ENCODE measurements at regions not wholly inside any gene's neighbourhood (a gene's known extent, or its start where the extent isn't known, plus 50 kb on each side); places are given as distances from the start of the nearest gene placed in this dataset.
A peak's percentile ranks its signal among the peaks of the same experiment; 100 is the strongest.
"Not testable (repeated sequence)": the region's sequence is repeated elsewhere in the genome, so short reads cannot be mapped to it uniquely, and the experiment has no call there.

GRCh38 chr9:111276431-111277128, 53.4 kb downstream of the OR2K2 start:
- H3K4me3 Mint-ChIP-seq = no peak overlapping the region
- no peaks in the 10 kb centered on the region for H3K9me3 Mint-ChIP-seq
- no peaks in the 10 kb centered on the region for H3K36me3 Mint-ChIP-seq (ENCODE audit: low read depth)
- peaks cover 6% of the 10 kb centered on the region for H3K4me1 Mint-ChIP-seq (ENCODE audit: low read depth)
- no peak for TF ChIP-seq CTCF (IDR thresholded peaks at IDR 0.05)
- DNase-seq = no peak
- no peaks in the 10 kb centered on the region; the same call in 1 of the 2 replicates for H3K27me3 Mint-ChIP-seq (ENCODE audit: insufficient read depth)
- no peak overlapping the region for H3K27ac Mint-ChIP-seq

DNA sequence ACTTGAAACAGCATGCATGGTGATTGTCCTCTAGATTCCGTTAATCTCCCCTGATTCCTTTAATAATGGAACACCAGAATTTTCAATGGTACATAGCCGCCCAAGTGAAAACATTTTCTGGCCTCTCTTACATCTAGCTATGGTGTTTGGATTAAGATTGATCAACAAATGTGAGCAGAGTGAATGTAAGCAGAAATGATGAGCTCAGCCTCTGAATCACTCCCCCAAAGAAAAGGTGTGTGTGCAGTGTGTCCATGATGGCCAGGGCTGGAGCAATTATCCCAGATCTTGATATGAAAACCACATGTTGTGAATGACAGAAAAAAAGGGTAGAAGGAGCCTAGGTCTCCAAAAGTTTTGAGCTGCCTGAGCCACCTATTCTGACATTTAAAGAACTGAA, 55.3 kb downstream of the OR2K2 start:
- TF ChIP-seq CTCF (IDR thresholded peaks at IDR 0.05) = no peak
- Mint-ChIP-seq H3K36me3 (ENCODE audit: low read depth) (no peaks in the 10 kb centered on the region), H3K27ac (no peak overlapping the region), H3K9me3 (no peaks in the 10 kb centered on the region), H3K4me1 (ENCODE audit: low read depth) (peaks cover 11% of the 10 kb centered on the region), H3K27me3 (ENCODE audit: insufficient read depth) (no peaks in the 10 kb centered on the region; the same call in none of the 2 replicates), H3K4me3 (no peak overlapping the region)
- DNase-seq = no peak

GRCh38 chr9:111272581-111272980, 57.4 kb downstream of the OR2K2 start:
- TF ChIP-seq CTCF (IDR thresholded peaks at IDR 0.05) = no peak

GRCh38 chr9:111271481-111272080, 58.4 kb downstream of the OR2K2 start:
- no peak for TF ChIP-seq CTCF (IDR thresholded peaks at IDR 0.05)
- H3K4me1 Mint-ChIP-seq (ENCODE audit: low read depth) = peaks cover 11% of the 10 kb centered on the region
- peaks cover under 1% of the 10 kb centered on the region for H3K27me3 Mint-ChIP-seq (ENCODE audit: insufficient read depth)
- DNase-seq = peak; percentile 19
- peaks cover 14% of the 10 kb centered on the region for H3K9me3 Mint-ChIP-seq
- peaks cover under 1% of the 10 kb centered on the region; the same call in 1 of the 2 replicates for H3K36me3 Mint-ChIP-seq (ENCODE audit: low read depth)
- H3K27ac Mint-ChIP-seq = no peak overlapping the region
- no peak overlapping the region for H3K4me3 Mint-ChIP-seq

More at GRCh38 chr9:111272581-111272980, 57.4 kb downstream of the OR2K2 start:
- Mint-ChIP-seq H3K27me3 (ENCODE audit: insufficient read depth) (no peaks in the 10 kb centered on the region; the same call in none of the 2 replicates), H3K9me3 (peaks cover 4% of the 10 kb centered on the region), H3K36me3 (ENCODE audit: low read depth) (no peaks in the 10 kb centered on the region; the same call in 1 of the 2 replicates), H3K4me1 (ENCODE audit: low read depth) (peaks cover 11% of the 10 kb centered on the region), H3K27ac (no peak overlapping the region), H3K4me3 (no peak overlapping the region)
- DNase-seq = no peak

DNA sequence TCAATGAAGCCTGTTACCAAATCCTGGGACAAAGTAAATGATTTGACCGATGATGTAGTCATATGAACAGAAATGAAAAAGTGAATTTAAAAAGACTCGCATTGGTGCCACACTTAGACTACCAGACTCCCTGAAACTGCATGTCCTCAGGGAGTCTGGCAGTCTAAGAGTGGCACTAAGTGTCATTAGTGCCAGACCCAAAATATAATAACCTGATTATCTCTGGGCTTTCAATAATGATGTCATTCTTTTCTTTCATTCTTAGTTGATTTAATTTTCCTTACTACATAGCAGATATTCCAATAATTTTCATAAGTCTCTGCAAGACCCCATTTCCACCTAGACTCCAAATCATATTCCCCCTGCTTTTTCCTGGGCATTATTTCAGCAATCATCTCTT, 59.0 kb downstream of the OR2K2 start:
- H3K4me3 Mint-ChIP-seq = no peak overlapping the region

GRCh38 chr9:111266024-111266423, 64.0 kb downstream of the OR2K2 start:
- Mint-ChIP-seq H3K9me3 (peaks cover 35% of the 10 kb centered on the region), H3K36me3 (ENCODE audit: low read depth) (peaks cover 11% of the 10 kb centered on the region)
- not testable (repeated sequence) for H3K4me3 Mint-ChIP-seq; H3K4me1 Mint-ChIP-seq (ENCODE audit: low read depth); DNase-seq; H3K27ac Mint-ChIP-seq; H3K27me3 Mint-ChIP-seq (ENCODE audit: insufficient read depth)

More for the DNA sequence above, 59.0 kb downstream of the OR2K2 start:
- Mint-ChIP-seq H3K27ac (no peak overlapping the region), H3K9me3 (peaks cover 20% of the 10 kb centered on the region), H3K27me3 (ENCODE audit: insufficient read depth) (peaks cover 2% of the 10 kb centered on the region), H3K36me3 (ENCODE audit: low read depth) (peaks cover 5% of the 10 kb centered on the region; the same call in 1 of the 2 replicates), H3K4me1 (ENCODE audit: low read depth) (peaks cover 11% of the 10 kb centered on the region)
- TF ChIP-seq CTCF (IDR thresholded peaks at IDR 0.05) = no peak
- DNase-seq = no peak

Measured in HFFc6 (cell line).